ENCODE measurements at regions not wholly inside any gene's neighbourhood (a gene's known extent, or its start where the extent isn't known, plus 50 kb on each side); places are given as distances from the start of the nearest gene placed in this dataset.
"Not testable (repeated sequence)": the region's sequence is repeated elsewhere in the genome, so short reads cannot be mapped to it uniquely, and the experiment has no call there.

DNA sequence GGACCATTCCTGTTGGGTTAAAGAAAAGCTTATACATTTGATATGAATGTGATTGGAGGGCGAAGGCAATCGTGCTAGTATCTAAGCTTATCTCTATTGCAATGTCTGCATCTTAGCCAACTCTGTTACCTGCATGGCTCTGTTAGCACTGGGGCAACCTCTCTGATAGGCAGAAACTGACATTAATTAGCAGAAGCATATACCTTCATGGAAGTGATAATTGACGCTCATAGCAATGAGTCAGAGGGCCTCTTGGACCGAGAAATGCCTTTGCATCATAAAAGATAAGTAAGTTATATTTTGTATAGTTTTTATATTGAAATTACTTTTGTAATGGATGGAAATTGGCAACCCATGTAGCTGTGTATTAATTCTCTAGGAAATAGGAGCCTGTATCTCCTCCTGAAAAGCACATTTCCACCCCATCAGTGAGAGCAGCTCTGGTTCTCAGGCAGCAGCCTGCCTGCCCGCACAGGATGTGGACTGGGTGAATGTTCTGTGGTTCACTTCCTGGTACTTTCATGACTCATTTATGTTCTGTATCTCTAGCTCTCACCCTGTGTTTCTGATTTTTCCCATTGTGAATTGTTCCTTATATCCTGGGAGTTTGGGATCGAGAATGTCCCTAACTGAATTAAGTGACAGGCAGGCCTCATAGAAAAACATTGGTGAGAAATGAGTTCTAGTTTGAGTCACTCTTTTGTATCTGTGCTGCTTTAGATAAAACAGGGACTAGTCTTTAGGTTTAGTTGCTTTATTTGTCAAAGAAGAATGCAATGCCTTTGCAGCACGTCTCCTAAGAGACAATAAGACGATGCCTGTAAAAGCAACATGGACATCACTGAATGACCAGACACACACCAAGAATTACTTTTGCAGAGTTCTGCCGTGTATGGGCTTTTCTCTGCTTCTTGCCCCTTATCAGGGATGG is 344.9 kb downstream of the DCDC2C start:
- DNase-seq (ENCODE audit: low read depth, low spot score): peak; percentile 24

DNA sequence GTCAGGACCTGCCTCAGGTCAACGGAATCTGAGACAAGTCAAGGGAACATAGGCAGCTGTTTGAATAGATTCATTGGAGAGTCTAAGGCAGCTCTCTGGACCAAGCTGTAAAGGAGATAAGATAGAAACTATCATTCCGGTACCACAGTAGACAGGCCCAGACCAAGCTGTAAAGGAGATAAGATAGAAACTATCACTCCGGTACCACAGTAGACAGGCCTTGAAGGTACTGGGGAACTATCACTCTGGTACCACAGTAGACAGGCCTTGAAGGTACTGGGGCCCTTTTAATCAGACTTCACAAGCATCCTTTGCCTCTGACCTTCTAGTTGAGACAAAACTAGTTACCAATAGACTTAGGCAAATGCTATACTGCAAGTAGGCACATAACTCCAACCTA is 346.1 kb downstream of the DCDC2C start:
- no peak for DNase-seq (ENCODE audit: low read depth, low spot score)

DNA sequence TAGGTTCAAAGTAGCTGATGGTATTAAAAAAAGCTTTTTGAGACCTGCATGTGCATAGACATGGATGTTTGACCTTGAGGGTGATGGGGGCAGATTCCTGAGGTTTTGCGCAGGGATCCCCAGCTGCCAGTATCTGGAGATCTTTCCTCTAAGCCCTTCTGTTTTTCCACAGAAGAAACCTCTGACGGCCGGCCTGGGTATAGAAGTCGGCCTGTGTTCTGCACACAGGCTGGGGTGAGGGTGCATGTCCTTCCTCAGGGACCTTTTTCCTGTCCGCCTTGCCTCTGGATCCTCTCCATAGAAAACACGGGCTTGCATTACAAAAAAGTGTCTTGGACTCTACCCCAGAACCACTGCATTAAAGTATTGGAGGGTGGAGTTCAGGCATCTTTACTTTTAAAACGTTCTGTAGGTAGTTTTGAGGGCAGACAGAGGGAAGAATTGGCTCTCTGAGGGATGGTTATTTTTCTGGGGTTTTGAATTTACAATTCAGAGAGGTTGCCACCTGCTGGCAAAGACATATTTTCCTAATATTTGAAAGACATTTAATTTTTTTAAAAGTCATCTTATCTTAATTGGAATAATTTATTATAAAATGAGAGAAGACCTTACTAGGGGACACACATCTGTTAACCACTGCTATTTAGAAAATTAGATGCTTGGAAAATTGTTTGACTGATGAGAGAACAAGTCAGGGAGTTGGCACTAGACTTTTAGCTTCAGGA is 350.6 kb downstream of the DCDC2C start:
- no peak for DNase-seq (ENCODE audit: low read depth, low spot score)

DNA sequence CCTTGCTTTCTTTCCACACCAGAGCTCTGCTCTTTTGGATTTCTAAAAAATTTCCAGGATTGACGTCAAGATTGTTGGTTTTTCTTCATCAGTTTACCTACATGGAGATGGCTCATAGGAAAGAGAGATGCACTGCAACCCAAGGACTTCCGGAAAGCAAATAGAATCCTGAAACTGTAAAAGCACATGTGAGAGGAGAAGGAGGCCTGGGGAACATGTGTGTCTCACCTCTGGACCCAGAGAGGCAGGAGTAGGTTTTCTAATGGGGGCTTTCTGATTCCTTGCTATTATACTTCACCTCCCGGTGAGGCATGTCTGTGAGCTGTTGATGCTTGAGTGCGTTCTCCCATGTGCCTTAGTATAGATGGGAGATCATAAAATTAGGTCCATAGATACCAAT is 362.8 kb downstream of the DCDC2C start:
- DNase-seq (ENCODE audit: low read depth, low spot score): no peak

DNA sequence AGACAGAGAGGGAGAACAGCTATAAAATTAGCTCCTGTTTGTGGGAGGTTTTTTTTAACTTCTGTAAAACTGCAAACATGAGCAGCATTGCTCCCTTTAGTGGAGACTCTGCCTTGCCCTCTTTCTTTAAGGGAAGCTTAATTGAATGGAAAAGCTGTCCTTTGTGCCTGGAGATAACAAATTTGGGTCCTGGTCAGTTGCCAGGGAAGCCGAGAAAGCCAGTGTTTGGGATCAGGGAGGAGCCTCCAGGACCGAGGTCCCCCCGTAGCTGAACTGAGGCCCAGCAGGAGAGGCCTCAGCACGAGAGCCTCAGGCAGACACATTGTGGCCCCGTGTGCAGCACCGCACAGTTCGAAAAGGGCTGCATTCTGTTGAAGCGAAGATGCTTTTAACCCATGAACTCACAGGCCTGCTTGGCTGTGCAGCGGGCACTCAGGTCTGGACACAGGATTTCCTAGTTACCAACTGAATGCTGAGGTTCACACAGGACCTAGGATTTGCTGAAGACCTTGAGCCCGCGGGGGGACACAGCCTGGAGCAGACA is 369.7 kb downstream of the DCDC2C start:
- DNase-seq (ENCODE audit: low read depth, low spot score): no peak

DNA sequence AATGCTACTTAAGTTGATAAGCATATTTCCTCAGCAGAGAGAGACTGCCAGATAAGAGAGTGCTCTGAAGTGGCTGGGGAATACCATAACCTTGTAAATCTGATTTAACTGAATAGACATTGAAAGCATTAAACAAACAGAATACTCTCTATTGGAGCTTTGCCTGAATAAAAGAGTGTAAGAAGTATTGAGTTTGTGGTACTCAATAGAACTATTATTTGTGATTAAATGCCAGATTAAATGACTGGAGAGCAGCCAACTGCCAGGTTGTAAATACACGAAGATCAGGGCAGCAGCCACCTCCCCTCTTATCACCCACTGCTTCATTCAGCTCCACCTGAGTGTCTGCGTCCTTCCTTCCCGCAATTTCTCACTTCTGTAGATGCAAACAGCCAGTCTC is 373.6 kb downstream of the DCDC2C start:
- no peak for DNase-seq (ENCODE audit: low read depth, low spot score)

DNA sequence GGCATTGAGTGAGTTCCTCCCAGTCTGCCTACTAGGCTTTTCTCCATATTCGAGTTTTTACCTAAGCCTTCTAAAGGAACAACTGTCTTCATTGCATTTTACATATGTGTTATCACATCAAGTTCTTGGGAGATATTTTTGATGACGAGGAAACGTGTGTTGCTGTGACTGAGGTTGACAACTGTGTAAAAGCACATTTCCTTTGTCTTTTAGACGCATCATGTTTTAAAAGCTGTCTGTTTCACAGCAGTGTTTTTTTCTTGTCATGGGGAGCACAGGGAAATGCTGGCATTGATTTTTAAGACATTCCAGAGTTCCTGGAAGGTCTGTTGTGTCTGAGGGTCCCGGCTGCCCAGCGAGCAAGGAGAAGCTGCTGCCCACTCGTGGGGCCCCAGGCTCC is 381.8 kb downstream of the DCDC2C start:
- DNase-seq (ENCODE audit: low read depth, low spot score): no peak

DNA sequence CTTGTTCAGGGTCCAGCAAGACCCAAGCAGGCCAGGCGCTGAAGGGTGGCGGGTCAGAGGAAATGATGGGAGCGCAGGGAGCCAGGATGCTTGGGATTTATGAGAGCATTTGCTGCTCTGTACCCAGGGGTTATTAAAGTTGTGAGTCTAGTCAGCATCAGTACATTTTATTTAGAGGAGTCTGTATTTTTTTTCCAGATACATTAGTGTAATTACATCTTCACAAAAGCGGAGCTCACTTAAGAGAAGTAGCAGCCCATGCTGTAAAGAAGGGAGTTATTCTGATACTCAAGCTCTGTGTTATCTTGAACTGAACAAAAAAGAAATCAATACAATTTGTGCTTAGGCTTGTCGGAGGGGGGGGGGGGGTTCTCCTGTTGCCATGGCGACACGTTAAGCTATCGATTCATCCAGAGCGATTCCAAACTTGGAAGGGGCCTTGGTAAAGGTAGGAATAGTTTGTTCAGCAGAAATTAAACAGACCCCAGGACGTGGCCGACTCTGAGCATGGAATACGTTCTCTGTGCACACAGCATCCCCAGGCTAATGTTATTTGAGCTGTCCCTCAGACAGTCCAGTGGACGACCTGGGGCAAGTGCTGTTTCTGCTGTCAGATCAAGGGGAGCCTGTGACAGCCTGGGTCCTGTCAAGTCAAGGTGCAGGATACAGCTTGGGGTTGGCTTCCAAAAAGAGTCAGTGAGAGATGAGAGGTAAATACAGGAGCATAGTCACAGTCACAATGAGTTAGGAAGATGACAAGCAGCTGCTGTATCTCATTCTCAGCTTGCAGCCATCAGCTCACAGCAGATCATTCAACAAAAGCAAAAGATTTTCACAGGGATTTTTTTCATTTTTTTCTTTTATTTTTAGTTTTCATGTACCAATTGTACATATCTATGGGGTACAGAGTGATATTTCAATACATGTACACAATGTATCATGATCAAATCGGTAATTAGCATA is 387.6 kb downstream of the DCDC2C start:
- DNase-seq (ENCODE audit: low read depth, low spot score): no peak

DNA sequence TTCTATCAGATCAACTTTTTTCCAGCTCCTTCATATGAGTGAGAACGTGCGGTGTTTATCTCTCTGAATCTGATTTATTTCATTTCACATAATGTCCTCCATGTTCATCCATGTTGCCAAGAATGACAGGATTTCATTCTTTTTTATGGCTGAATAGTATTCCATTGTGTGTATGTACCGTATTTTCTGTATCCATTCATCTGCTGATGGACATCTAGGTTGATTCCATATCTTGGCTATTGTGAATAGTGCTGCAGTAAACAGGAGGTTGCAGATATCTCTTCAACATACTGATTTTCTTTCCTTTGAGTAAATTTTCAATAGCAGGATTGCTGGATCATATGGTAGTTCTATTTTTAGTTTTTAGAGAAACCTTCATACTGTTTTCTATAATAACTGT is 388.5 kb downstream of the DCDC2C start:
- DNase-seq (ENCODE audit: low read depth, low spot score): no peak

DNA sequence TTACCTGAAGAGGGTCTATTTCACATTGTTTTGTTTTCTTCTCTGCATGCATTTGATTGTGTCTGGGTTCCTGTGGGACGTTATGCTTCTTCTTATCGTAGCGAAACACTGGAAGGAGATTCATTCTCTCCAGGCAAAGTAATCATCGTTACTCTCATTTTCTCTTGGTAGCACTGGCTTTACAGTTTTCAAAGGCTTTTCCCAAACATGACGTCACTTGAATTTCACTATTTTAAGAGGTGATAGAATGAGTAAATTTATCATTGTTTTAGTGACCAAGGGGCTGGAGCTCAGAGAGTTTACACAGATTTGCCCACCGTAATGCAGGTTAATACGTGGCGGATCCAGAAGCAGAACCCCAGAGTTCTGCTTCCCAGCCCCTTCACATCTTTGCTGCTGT is 391.4 kb downstream of the DCDC2C start:
- no peak for DNase-seq (ENCODE audit: low read depth, low spot score)

DNA sequence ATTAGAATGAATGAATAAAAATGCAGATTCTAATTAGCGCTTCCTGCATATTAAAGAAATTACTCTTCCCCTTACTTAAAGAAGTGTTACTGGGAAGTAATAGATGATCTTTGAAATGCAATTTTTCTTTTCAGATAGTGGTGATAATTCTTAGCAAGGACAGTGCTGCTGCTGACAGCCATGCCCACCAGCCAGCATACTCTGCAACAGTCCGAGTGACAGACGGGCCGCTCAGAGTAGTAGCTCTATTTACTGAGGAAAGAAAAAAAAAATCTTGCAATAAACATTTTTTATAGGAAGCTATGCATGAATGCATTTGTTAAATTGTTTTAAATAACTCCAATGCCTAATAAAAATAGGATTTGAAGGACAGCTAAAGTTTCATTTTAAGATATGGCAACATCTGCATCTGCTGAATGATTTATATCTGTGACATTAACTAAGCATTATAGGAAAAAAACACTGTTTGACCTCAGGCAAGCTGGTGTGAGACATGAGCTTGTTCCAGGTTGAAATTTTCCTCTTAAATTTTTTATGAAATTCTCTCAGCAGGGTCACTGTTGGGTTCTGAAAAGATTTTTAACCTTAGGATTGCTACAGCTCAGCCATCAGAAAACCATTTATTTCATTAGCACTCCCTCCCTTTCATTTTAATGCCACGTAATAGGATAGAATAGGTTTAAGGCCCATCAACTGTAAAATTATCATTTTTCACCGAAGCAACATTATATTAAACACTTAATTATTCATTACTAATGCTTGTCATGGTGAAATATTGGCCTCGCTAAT is 393.8 kb downstream of the DCDC2C start:
- DNase-seq (ENCODE audit: low read depth, low spot score): no peak

DNA sequence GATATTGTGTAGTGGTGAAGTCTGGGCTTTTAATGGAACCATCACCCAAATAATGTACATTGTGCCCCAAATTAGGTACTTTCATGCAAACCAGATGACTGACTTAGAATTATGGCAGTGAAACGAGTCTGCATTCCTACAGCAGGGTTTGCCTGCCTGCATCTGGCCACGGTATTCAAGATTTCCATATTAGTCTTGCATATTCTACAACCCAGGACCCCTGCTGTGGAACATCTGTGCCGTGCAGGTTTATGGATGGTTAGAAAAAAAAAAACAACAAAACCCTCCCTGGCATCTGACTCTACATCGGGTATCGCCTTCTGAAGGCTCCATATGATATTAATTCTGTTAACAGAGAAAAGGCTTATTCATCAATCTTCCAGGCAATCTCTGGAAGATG is 394.8 kb downstream of the DCDC2C start:
- no peak for DNase-seq (ENCODE audit: low read depth, low spot score)

DNA sequence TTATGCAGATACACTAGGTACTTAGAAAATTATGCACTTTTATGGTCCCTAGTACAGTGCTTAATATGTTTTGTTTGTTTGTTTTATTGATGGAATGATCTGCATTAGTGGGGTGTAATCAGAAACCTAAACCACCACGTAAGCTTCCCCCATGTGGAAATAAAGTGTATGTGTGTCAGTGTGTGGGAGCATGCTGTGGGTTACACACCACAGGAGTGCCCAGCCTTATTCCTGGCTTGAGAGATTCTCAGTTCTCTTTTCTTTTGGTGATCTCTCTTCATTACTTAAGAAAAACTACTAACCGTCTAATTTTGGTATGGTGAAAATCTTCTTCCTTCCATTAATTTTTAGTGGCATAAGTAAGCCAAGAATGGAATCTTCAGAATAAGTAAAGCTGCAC is 398.6 kb downstream of the DCDC2C start:
- no peak for DNase-seq (ENCODE audit: low read depth, low spot score)

DNA sequence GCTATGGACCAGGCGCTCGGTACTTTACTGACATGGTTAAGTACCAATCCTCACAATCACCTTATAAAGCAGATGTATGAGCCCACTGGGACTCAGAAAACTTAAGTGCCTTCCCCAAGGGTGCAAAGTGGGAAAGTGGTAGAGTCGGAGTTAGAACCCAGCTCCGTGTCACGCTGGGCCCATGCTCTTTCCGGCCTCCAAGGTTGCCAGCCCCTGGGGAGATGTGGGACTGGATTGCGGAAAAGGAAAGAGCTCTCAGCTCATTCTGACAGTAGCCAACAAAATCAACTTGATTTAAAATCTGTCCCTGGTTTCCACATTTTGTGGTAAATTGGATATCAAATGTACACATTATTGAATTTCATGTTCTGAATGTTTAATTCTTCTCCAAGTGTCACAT is 403.8 kb downstream of the DCDC2C start:
- DNase-seq (ENCODE audit: low read depth, low spot score): no peak

DNA sequence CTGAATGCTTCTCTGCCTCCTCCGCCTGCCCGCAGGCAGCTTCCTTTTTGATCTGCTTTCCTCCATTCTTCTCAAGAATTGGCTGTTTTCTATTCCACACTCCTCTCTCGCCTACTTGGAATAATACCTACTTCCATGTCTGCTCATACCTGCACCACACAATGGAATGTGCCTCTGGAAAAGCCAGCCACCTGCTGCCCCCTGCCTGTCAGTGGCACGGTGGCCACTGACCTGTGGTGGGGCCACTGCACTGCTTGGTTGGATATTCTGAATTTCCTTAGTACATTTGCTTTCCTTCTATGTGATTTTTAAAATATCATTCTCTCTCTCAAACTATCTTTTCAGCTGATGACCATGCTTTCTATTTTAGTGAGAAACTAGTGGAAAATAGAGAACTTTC is 406.9 kb downstream of the DCDC2C start:
- DNase-seq (ENCODE audit: low read depth, low spot score): no peak

DNA sequence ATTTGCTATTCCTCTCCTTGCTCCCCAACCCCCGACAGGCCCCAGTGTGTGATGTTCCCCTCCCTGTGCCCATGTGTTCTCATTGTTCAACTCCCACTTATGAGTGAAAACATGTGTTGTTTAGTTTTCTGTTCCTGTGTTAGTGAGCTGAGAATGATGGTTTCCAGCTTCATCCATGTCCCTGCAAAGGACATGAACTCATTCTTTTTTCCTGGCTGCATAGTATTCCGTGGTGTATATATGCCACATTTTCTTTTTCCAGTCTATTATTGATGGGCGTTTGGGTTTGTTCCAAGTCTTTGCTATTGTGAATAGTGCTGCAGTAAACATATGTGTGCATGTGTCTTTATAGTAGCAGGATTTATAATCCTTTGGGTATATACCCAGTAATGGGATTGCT is 412.1 kb downstream of the DCDC2C start:
- DNase-seq (ENCODE audit: low read depth, low spot score): not testable (repeated sequence)

DNA sequence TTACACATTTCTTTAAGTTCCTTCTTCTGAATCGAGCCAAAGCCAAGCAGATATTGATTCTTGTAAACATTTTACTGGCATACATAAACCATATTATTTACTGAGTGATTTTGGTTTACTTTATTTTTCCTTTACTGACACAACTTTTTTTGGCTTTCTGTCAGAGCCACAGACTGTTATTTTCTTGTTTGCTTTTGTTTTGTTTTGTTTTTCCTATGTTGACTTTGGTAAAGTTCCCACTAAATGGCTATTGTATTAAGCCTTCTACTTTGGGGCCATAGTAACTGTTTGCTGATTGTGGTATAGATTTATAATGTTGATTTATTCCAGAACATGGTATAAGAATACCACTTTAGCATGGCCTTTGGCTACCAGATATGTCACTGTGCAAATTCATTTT is 419.4 kb downstream of the DCDC2C start:
- DNase-seq (ENCODE audit: low read depth, low spot score): no peak

DNA sequence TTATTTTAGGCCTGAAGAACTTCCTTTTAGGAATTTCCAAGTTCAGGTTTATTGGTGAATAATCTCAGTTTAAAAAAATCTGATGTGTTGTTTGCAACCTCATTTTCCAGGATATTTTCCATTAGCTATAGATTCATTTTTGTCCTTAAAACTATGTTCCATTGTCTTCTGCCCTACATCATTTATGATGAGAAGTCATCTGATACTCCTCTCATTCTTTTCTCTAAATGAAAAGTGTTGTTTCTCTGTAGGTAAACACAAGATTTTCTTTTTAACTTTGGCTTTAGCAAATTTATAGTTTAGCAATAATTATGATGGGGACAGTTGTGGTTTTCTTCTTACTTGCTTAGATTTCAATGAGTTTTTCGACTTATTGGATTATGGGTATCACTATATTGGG is 427.3 kb downstream of the DCDC2C start:
- DNase-seq (ENCODE audit: low read depth, low spot score): no peak

DNA sequence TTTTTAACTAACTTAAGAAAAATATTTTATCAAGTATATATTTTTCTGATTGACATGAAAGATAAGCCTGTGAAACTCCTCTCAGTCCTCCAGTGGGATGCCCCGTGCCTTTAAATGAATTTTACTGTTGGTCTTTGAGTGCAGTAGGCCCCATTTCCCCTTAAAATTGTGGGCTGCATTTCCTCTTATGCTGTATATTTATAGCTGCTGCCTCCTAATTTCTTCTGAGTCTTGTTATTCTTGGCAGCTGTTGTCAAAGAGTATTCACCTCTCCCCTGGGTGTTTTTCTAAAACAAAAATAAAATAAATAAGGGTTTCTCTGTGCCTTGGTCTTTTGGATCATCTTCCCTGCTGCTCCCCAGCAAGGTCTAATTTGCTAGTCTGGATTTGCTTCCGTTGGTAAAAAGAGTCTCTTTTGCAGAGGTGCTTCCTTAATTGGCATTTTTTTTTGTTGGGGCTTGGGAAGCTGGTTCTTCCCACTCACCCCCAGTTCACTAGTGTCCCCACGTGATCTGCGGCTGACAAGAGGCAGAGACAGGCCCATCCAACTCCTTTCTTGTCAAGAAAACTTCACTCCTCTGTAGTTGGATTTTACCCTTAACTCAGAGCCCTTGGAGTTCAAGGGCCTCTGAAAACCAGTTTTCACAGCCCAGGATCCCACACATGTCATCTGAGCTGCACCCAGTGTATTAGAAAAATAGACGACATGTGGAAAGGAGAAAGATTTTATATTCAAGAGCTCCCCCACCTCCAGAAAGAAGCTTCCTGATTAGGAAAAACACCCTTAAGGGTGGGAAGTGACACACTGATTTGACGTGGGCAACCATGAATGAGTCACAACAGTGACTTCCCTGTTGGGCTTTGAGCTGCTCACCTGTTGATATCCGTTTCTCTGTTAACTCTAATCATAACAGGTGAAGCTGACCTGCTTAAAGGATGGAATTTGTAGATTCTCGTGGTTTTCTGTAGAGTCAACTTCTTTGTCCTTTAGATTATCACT is 431.5 kb downstream of the DCDC2C start:
- no peak for DNase-seq (ENCODE audit: low read depth, low spot score)

DNA sequence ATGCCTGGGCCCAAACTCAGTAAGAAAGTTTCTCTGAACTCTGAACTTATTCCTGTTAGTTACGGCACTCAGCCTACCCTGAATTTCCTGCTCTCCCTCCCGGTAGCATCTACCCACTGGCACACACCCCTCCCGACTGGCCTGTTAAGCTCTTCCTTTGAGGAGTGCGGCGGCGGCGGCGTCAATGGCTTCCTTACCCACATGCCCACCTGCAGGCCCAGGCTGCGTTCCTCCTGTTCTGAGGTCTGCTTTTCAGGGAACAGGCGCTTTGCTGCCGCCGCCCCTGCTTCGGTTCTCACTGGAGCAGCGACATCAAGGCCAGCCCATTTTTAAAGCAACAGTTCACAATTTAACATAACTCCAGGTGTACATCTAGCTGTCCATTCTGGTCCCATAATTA is 432.4 kb downstream of the DCDC2C start:
- no peak for DNase-seq (ENCODE audit: low read depth, low spot score)
